CD4-positive, alpha-beta T cell treated with Interferon alpha-2 for 1 hour (primary cell): ENCODE measurements at regions not wholly inside any gene's neighbourhood (a gene's known extent, or its start where the extent isn't known, plus 50 kb on each side); places are given as distances from the start of the nearest gene placed in this dataset.
A peak's percentile ranks its signal among the peaks of the same experiment; 100 is the strongest.

Source experiments
- DNase-seq, 2 donors: peaks; one replicate each; pipeline ENCODE4 v3.0.0-alpha.2; 2020 to 2022

GRCh38 chr9:4435197-4435596 lies 55.1 kb upstream of the SLC1A1 start:
- DNase-seq, result no peak

GRCh38 chr9:4433379-4433778 lies 56.9 kb upstream of the SLC1A1 start:
- DNase-seq, result no peak

GRCh38 chr9:4430432-4431261 lies 59.6 kb upstream of the SLC1A1 start:
- DNase-seq, result no peak

GRCh38 chr9:4425319-4426045 lies 64.8 kb upstream of the SLC1A1 start:
- no peak for DNase-seq

- DNase-seq, result no peak
Observed at GRCh38 chr9:4424891-4425290, 65.4 kb upstream of the SLC1A1 start.

GRCh38 chr9:4424038-4424437 lies 66.2 kb upstream of the SLC1A1 start:
- DNase-seq, result no peak

- DNase-seq, result no peak
Observed at GRCh38 chr9:4423207-4423610, 67.1 kb upstream of the SLC1A1 start.

GRCh38 chr9:4422495-4422894 lies 67.8 kb upstream of the SLC1A1 start:
- peak in 1 of 2 donors; percentile 9 for DNase-seq

- no peak for DNase-seq
Observed at GRCh38 chr9:4421847-4422246, 68.4 kb upstream of the SLC1A1 start.

GRCh38 chr9:4420351-4420750 lies 69.9 kb upstream of the SLC1A1 start:
- no peak for DNase-seq

GRCh38 chr9:4417578-4418325 lies 72.5 kb upstream of the SLC1A1 start:
- DNase-seq, result no peak

GRCh38 chr9:4416467-4416866 lies 73.8 kb upstream of the SLC1A1 start:
- no peak for DNase-seq

- no peak for DNase-seq
Observed at GRCh38 chr9:4415281-4415680, 75.0 kb upstream of the SLC1A1 start.

- no peak for DNase-seq
Observed at GRCh38 chr9:4413856-4414255, 76.4 kb upstream of the SLC1A1 start.

- no peak for DNase-seq
Observed at GRCh38 chr9:4404156-4404555, 86.1 kb upstream of the SLC1A1 start.

GRCh38 chr9:4402501-4402900 lies 87.8 kb upstream of the SLC1A1 start:
- DNase-seq, result no peak

GRCh38 chr9:4400731-4401130 lies 89.5 kb upstream of the SLC1A1 start:
- DNase-seq, result no peak

- DNase-seq, result no peak
Observed at GRCh38 chr9:4397917-4398316, 92.4 kb upstream of the SLC1A1 start.

GRCh38 chr9:4393806-4394523 lies 94.1 kb upstream of the GLIS3 start:
- no peak for DNase-seq

GRCh38 chr9:4389755-4390154 lies 89.9 kb upstream of the GLIS3 start:
- DNase-seq, result no peak

- no peak for DNase-seq
Observed at GRCh38 chr9:4389003-4389402, 89.1 kb upstream of the GLIS3 start.

- no peak for DNase-seq
Observed at GRCh38 chr9:4386819-4387218, 87.0 kb upstream of the GLIS3 start.

GRCh38 chr9:4384750-4385149 lies 84.9 kb upstream of the GLIS3 start:
- DNase-seq, result no peak
